HCEC 1CT (cell line): ENCODE measurements at regions not wholly inside any gene's neighbourhood (a gene's known extent, or its start where the extent isn't known, plus 50 kb on each side); places are given as distances from the start of the nearest gene placed in this dataset.
"Not testable (repeated sequence)": the region's sequence is repeated elsewhere in the genome, so short reads cannot be mapped to it uniquely, and the experiment has no call there.

ENCODE experiments used
- DNase-seq: peaks from one replicate; pipeline ENCODE4 v3.0.0-alpha.2; 2017

DNA sequence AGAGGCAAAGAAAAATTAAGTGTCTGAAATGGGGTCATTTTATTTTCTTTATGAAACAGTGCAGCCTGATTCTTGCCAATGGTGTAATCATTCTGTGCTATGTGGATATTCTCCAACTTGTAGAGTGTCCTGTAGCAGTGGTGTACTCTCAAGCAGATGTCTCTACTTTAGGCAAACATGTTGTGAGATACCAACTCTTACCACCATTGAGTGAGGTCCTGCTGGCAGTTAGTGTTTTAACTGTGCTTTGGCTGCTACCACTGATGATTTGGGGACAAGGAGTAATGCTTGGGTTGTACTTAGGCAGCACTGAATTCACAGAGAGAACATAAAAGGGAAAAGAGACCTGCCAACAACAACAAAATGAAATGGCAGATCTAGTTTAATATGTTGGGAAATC lies 122.5 kb downstream of the APIP start:
- DNase-seq, result no peak

DNA sequence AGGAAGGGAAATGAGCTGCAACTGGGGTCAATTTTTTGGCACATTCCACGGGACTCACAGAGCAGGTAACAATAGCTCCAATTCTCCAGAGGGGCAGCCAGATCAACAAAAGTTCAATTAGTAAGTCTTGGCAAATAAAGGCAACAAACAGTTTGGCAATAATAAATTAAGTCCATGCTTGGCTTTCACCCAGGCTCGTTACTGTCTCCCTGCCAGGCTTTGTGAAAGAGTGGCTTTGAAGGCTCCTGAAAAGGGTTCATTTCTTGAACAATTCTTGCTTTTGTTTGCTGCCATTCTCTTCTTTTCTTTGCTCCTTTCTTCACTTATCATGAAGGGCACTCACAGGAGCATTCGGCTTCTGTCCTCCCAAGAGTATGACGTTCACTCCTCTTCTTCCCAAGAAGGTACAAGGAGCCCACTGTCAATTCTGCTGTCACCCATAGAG lies 123.3 kb downstream of the APIP start:
- no peak for DNase-seq

DNA sequence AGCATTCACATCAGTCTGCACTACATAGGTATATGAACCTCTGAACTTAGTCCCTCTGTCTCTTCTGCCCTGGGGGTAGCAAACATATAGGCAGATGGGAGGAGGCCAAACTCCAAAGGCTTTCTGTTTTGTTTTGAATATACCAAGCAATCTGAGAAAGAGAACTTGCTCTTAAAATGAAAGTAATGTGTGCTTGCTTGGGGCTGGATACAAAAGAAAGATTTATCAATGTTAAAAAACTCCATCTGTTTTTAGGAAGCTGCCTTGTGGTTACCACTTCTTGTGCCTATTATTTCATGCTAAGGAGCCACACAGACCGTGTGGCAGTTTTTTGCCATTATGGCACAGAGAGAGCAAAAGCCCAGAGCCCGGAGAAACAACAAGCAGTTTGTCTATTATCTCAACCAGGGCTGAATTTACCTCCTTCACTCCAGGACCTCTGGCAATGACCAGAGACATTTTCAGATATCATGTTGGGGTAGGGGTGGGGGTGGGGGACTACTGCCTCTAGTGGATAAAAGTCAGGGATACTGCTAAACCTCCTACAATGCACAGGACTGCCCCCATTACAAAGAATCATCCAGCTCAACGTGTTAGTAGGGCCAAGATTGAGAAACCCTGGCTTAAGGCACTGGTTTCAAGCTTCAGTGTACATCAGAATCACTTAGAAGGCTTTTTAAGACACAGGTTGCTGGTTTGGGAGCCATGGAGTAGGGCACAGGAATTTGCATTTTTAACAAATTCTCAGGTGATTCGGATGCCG lies 124.2 kb downstream of the APIP start:
- peak; percentile 3 for DNase-seq

DNA sequence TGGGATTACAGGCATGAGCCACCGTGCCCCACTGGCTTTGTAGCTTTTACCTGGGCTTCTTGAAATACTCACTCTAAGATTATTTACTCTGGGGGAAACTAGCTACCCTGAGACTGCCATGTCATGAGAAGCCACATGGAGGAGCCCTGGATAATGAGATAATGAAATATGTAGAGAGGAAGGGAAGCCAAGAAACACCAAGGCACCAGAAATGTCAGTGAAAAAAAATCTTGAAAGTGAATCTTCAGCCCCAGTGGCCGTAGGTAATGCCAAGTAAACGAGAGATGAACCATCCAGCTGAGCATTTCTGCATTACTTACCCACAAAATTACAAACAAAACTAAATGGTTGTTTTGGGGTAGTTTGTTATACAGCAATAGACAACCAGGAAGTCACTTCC lies 125.6 kb downstream of the APIP start:
- peak; percentile 3 for DNase-seq

DNA sequence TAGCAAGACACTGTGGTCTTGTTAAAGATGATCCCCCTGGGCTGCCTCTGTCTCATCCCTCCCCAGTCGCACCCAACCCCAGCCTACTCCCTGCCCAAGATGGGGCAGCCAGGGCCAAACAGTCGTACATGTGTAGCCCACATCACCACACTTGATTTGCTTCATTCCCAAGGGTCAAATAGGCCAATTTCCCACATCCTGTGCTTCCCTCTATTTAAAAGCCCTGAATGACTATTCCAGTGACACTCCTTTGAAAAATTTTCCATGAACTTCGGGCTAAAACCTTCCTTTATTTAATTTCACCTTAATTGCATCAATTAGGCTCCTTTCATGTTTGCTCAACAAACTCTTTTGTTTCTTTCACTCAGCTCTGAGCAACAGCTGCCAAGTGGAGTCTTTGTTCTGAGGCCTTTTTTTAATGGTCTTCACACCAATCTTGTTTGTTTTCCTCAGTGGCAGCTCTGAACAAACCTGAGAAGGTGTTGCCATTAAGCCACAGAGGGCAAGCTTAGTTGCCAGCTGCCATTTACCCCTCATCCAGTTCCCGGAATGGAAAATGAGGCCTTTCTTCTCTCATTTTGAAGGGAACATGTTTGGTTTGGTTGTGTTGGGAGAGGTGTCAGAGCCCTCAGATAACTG lies 126.9 kb downstream of the APIP start:
- DNase-seq, result peak; percentile 21

DNA sequence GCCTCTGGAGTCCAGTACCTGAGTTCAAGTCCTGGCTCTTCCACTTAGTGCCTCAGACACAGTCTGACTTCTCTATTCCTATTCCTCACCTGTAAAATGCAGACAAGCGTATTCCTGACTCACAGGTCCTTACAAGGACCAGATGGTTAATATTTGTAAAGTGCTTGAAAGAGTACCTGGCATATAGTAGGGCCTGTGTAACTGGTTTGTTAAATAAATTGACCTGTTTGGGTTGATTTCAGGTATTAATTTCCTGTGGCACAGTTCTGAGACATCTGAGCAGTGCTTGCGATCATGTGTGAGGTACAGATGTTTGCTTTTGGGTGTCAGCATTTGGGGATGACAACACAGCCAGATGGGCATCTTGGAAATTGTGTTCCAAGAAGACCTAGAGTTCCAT lies 127.5 kb downstream of the APIP start:
- no peak for DNase-seq

DNA sequence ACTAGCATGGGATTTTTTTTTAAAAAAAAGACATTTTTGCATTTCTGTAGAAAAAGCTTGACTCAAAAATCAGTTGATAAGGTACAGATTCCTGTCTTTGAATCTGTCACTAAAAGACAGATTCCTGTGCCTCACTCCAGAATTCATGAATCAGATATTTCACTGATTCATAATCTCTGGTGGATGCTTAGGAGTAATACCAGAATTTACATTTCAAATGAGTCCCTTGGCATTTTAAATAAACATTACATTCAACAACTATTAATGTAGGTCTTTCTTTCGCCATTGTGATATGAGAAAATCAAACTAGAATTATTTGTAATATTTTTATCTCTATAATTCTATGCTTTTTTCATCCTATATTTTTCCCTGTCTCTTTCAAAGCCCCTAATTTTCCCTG lies 128.3 kb downstream of the APIP start:
- peak; percentile 24 for DNase-seq

DNA sequence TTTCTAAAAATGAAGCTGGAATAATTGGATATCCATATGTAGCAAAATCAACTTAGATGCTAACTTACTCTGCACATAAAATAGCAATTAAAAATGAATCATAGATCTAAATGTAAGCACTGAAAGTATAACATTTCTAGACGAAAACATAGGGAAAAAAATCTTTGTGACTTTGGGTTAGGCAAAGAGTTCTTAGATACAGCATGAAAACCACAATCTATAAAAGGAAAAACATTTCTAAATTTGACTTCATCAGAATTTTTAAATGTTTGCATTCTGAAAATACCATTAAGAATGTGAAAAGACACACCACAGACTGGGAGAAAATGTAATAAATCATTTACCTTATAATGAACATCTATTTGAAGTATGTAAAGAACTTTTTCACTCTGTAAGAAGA lies 128.8 kb downstream of the APIP start:
- peak; percentile 1 for DNase-seq

DNA sequence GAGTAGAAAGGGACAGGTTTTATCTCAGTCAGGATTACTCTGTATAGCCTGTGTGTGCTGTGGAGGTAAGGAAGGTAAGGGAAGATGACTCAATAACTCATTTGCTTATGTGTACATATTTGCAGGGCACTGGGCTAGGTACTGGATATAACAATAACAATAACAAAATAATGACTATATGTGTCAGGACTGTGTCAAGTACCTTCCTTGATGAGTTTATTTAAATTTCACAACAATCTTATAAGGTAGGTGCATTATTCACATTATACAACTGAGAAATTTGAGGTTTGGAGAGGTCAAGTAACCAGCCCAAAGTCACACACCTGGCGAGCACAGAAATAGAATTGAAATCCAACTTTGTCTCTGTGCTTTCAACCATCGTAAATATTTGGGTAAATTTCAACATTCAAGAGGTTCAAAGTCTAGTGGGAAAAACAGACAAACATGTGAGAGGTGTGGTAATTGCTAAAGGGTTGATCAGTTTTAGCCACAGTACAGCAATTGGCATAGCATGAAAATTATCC lies 131.8 kb downstream of the APIP start:
- no peak for DNase-seq

DNA sequence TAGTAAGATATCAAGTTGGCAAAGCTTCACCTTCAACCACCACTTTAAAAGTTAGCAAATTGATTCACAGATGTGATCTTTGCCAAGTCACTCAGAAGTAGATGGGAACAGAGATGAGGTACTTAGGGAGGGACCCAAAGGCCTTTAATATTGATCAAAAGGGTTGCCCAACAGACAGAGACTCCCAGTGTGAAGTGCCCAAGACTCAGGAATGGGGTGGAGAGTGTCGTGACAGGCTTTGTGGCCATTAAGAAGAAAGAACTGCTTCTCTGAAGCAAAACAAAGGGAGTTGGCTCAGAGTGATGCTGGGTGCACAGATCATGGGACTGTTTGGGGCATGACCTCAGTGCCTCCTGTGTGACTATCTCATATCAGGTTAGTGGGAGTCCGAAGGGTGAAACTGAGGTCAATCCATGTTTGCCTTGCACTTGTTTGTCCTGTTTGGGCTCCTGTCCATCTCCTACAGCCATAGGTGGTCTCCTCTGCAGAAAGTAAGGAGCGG lies 132.3 kb downstream of the APIP start:
- DNase-seq, result no peak

DNA sequence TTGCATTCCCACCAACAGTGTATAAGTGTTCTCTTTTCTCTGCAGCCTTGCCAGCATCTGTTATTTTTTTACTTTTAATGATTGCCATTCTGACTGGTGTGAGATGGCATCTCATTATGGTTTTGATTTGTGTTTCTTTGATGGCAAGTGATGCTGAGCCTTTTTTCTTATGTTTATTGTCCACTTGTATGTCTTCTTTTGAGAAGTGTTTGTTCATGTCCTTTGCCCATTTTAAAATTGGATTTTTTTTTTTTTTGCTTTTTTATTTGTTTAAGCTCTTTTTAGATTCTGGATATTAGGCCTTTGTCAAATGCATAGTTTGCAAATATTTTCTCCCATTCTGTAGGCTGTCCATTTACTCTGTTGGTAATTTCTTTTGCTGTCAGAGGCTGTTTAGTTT lies 134.4 kb downstream of the APIP start:
- DNase-seq, result not testable (repeated sequence)

DNA sequence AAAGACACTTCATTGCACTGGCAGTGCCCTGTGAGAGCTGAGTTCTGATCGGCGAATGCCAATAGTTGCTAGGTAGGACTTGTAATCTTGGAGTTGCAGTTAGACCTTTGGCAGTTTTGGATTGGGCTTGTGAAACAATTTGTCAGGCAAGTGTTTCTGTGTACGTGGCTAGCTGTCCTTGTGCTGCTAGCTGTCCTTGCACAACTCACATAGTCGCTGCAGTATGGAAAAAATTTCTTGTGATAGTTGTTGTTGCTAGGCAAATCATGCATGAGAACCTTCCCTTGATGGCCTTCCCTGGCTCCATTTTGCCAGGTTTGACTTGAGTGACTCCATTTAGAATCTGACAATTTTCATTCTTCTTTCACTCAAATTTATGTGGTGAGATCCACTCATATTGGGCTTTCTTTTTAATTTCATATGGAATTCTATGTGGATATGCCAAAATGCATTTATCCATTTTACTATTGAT lies 140.7 kb downstream of the APIP start:
- DNase-seq, result no peak

DNA sequence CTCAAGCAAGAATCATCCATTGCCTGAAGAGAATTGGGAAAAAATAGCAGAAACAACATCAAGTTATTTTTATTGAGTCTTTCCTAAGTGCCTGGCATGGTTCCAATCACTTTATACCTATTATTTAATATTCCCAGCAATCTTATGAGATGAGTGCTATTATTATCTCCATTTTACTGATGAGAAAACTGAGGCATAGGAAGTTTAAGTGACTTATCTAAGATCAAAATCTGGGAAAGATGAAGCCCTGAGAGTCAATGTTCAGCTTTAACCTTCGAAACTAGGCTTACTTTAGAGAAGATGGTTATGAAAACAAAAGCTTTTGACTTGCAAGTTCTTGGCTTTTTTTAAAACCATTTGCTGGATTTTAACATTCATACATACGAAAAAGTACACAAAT lies 141.6 kb downstream of the APIP start:
- DNase-seq, result no peak

DNA sequence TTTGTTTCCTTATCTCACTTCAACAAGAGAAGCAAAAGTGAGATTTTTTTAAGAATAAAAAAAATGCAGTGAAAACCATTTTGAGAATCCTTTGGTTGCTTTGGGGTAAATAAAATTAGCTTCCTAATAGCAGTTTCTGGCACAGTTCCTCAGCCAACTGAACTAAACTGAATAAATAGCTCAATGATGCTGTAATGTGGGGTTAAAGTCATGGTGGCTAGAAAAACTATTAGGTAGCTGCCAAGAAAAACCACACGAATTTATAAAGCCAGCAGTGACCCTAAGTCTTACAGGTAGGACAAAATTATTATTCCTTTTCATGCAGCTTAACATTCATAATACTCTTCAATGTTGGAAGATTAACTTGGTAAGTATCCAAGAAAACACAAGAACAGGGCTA lies 142.4 kb downstream of the APIP start:
- DNase-seq, result peak; percentile 20

DNA sequence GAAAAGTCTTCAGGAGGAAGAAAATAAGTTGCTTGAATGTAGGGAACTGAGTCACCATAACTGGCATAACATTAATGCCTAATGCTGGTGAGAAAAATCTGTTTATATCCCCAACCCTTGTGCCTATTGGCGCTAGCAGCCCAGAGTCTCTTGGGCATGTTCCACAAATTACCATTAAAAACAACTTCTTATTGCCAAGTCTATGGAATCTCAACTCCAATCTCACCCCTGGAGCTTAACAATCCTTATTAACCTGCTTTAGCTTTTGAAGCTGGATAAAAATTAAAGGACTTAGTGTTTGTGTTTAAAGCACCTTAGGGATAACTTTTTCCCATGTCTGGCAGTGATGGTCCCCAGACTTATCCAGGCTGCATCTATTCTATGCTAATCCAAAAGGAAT lies 143.0 kb downstream of the APIP start:
- no peak for DNase-seq

DNA sequence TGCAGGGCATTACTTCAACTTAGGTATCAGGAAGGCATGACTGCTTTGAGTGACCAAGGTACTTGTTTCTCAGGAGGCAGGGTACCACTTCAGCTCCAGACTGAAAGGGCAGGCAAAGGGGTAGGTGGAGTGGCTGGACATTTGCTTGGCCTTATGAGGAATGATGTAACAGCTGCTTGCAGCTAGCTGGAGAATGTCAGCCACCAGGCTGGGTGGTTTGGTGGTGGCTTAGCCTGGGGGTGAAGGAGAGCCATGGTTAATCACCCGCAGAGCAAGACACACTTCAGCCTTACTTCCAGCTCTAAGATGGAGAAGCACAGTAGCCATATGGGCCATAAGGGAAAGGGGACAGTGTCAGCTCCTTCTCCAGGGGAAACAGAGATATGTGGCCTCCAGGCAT lies 146.1 kb downstream of the APIP start:
- DNase-seq, result no peak

DNA sequence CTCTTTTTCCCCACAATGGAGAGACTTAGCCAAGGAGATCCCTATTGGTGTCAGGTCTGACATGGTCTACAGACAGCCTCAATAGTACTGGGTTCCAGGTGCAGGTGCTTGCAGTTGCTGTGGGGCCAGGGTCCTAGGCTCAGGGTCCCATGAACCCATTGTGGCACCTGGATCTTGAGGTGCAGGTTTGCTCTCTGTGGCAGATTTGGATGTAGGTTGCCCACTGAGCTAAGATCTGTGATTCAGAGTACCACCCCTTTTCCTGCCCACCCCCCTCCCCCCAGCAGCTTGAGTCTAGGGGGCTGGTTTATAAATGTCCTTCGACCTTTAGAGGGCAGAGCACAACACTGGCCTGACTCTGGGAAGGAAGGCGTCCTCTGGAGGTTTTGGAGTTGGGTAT lies 147.0 kb downstream of the APIP start:
- no peak for DNase-seq

DNA sequence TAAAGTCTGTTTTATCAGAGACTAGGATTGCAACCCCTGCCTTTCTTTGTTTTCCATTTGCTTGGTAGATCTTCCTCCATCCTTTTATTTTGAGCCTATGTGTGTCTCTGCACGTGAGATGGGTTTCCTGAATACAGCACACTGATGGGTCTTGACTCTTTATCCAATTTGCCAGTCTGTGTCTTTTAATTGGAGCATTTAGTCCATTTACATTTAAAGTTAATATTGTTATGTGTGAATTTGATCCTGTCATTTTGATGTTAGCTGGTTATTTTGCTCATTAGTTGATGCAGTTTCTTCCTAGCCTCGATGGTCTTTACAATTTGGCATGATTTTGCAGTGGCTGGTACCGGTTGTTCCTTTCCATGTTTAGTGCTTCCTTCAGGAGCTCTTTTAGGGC lies 141.7 kb downstream of the EHF start:
- not testable (repeated sequence) for DNase-seq

DNA sequence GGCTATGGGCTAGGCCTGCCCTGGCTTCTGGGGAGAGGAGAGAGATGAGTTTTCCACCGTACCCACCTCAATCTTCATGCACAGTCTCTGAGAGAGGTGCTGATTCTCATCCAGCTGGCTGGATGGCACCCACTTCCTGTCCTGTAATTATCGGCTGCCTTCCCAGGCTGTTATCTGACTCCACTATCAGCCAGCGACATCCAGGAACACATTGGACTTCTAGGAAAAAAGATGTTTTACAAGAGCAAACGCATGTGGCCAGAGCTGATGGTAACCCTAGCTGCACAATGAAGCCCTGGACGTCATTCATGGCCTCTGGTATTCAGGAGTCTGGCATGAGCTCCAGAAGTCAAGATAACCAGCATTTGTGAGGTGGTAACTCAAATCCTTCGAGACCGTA lies 137.4 kb downstream of the EHF start:
- no peak for DNase-seq

DNA sequence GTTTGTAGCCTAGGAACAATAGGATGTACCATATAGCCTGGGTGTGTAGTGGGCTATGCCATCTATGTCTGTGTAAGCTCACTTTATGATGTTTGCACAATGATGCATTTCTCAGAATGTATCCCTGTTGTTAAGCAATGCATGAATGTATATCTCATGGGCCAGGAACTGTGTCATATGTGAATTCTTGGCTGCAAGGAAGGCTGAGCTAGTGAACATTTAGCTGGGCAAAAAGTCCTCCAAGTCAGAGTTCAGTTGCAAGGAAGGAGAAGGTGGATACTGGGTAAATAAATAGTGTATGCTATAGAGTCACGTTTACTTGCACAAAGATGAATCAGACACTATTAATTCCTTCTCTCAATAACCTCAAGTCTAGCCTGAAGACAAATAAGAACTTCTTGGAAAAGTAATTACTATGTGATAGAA lies 136.1 kb downstream of the EHF start:
- peak; percentile 24 for DNase-seq

DNA sequence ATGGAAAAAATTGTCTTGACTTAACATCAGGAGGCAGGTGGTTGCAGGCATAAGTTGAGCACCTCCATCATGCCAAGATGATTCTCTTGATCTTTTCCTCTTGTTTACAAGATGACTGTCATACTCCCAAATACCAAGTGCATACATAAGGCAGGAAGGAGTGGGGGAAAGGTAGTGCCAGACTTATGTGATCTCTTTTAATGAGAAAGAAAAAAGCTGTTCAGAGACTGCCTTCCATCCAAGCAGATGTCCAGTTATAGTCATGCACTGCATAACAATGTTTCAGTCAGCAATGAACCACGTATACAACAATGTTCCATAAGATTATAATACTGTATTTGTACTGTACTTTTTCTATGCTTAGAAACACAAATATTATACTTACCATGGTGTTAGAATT lies 135.7 kb downstream of the EHF start:
- peak; percentile 18 for DNase-seq

DNA sequence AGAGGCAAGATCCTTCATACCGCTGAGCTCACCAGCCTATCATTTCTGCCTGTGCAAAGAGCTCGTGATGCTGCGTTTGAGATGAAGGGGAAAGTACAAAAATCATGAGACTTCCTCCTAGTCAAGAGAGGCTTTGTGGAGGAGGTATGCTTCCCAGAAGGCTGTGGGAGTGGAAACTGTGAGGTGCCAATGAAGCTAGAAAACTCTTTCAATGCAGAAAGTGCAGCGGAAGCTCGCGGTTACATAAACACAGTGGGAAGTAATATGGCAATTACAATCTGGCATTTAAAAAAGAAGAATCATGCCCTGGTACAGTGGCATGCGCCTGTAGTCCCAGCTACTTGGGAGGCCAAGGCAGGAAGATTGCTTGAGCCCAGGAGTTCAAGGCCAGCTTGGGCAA lies 134.8 kb downstream of the EHF start:
- no peak for DNase-seq

DNA sequence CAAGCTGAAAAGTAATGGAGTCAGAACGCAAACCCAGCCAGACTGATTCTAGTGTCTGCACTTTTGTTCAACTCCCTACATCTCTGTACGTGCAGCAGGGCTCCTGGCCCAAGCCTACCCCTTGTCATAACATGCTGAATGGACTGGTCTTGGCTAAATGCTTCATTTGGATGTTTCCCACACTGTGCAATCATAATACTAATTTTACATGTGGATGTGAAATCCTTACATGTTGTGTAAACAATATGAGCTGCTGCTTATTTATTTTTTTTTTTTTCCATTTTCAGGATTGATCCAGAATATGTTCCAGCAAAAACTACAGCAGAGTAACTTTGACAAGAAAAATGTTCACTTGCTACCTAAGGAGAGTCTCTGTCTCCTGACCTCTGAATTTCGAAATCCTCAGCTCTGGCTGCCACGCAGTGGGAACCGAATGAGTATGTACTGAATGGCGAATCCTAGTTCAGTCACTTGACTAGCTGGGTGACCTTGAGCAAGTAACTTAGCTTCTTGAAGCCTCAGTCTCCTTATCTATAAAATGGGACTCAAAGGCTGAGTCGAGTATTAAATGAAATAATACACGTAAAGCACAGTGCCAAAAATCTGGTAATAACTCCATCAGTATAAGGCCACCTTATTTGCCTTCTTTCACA lies 133.4 kb downstream of the EHF start:
- no peak for DNase-seq
